H9 (cell line): ENCODE measurements at regions not wholly inside any gene's neighbourhood (a gene's known extent, or its start where the extent isn't known, plus 50 kb on each side); places are given as distances from the start of the nearest gene placed in this dataset.

Experiments used
- DNase-seq: peaks from one replicate; pipeline ENCODE4 v3.0.0-alpha.2; 2017
- H2AFZ ChIP-seq: one replicate; pipeline ENCODE4 v1.6.1; 2013; ENCODE audit warnings: mild to moderate bottlenecking, low read length, control low read depth, moderate library complexity
- H2AK5ac ChIP-seq: 2 replicates; pipeline ENCODE4 v1.6.1; 2013; ENCODE audit warnings: low read length, control low read depth, mixed read lengths; ENCODE audit not compliant: insufficient read length
- H2BK120ac ChIP-seq: one replicate; pipeline ENCODE4 v1.6.1; 2013; ENCODE audit warnings: low read depth, mild to moderate bottlenecking, low read length, control low read depth, inconsistent platforms; ENCODE audit not compliant: poor library complexity, severe bottlenecking
- H2BK12ac ChIP-seq: 2 replicates; pipeline ENCODE4 v1.6.1; 2013; ENCODE audit warnings: low read length, control low read depth, mixed read lengths, low read depth; ENCODE audit not compliant: insufficient read length
- H2BK15ac ChIP-seq: 2 replicates; pipeline ENCODE4 v1.6.1; 2013; ENCODE audit warnings: low read depth, low read length, control low read depth
- H2BK20ac ChIP-seq: one replicate; pipeline ENCODE4 v1.6.1; 2013; ENCODE audit warnings: low read depth, mild to moderate bottlenecking, low read length, control low read depth, inconsistent platforms; ENCODE audit not compliant: poor library complexity, severe bottlenecking
- H2BK5ac ChIP-seq: 2 replicates; pipeline ENCODE4 v1.6.1; 2013; ENCODE audit warnings: low read length, control low read depth, mixed read lengths; ENCODE audit not compliant: insufficient read length
- H3K14ac ChIP-seq: 2 replicates; pipeline ENCODE4 v1.6.1; 2013; ENCODE audit warnings: low read length, control low read depth; ENCODE audit not compliant: insufficient read depth
- H3K18ac ChIP-seq: 2 replicates; pipeline ENCODE4 v1.6.1; 2013; ENCODE audit warnings: low read depth, mild to moderate bottlenecking, mixed read lengths, low read length, control low read depth; ENCODE audit not compliant: insufficient read length
- H3K23ac ChIP-seq: 2 replicates; pipeline ENCODE4 v1.6.1; 2013; ENCODE audit warnings: low read length, control low read depth, mixed read lengths, low read depth; ENCODE audit not compliant: insufficient read length
- H3K23me2 ChIP-seq: 2 replicates; pipeline ENCODE4 v1.6.1; 2013; ENCODE audit warnings: low read depth, mild to moderate bottlenecking, mixed read lengths, low read length, control low read depth; ENCODE audit not compliant: insufficient read length, poor library complexity, severe bottlenecking
- H3K27ac ChIP-seq: 2 replicates; pipeline ENCODE4 v1.5.1; 2013; ENCODE audit warnings: low read length, control low read depth, mixed read lengths, low read depth; ENCODE audit not compliant: insufficient read length
- H3K27me3 ChIP-seq: 2 replicates; pipeline ENCODE4 v1.6.1; 2013; ENCODE audit warnings: low read length, control low read depth, inconsistent platforms; ENCODE audit not compliant: insufficient read depth
- H3K4ac ChIP-seq: 2 replicates; pipeline ENCODE4 v1.6.1; 2013; ENCODE audit warnings: low read depth, mild to moderate bottlenecking, control low read depth, inconsistent platforms, low read length, moderate library complexity
- H3K4me1 ChIP-seq: 2 replicates; pipeline ENCODE4 v1.6.1; 2013; ENCODE audit warnings: low read length, control low read depth, inconsistent platforms; ENCODE audit not compliant: insufficient read depth
- H3K4me2 ChIP-seq: 2 replicates; pipeline ENCODE4 v1.6.1; 2013; ENCODE audit warnings: low read length, control low read depth, mixed read lengths; ENCODE audit not compliant: insufficient read length, insufficient read depth
- H3K56ac ChIP-seq: 2 replicates; pipeline ENCODE4 v1.6.1; 2013; ENCODE audit warnings: low read depth, mild to moderate bottlenecking, mixed read lengths, low read length, control low read depth; ENCODE audit not compliant: insufficient read length
- H3K79me1 ChIP-seq: 2 replicates; pipeline ENCODE4 v1.6.1; 2013; ENCODE audit warnings: low read depth, mild to moderate bottlenecking, moderate library complexity, low read length, control low read depth, inconsistent platforms; ENCODE audit not compliant: insufficient read depth, poor library complexity, severe bottlenecking
- H3K79me2 ChIP-seq: 2 replicates; pipeline ENCODE4 v1.6.1; 2013; ENCODE audit warnings: low read length, control low read depth, inconsistent platforms; ENCODE audit not compliant: insufficient read depth
- H3K9ac ChIP-seq: 2 replicates; pipeline ENCODE4 v1.6.1; 2013; ENCODE audit warnings: low read length, control low read depth, mixed read lengths; ENCODE audit not compliant: insufficient read length; ENCODE audit errors: extremely low read depth
- H3K9me3 ChIP-seq: one replicate; pipeline ENCODE4 v1.6.1; 2013; ENCODE audit warnings: low read depth, low read length, inconsistent platforms; ENCODE audit not compliant: control insufficient read depth
- H3T11ph ChIP-seq: one replicate; pipeline ENCODE4 v1.6.1; 2013; ENCODE audit warnings: mild to moderate bottlenecking, low read length, control low read depth, inconsistent platforms
- H4K20me1 ChIP-seq: one replicate; pipeline ENCODE4 v1.6.1; 2013; ENCODE audit not compliant: control insufficient read depth, insufficient read length, insufficient read depth
- H4K5ac ChIP-seq: 2 replicates; pipeline ENCODE4 v1.6.1; 2013; ENCODE audit warnings: low read depth, mild to moderate bottlenecking, mixed read lengths, low read length, control low read depth; ENCODE audit not compliant: insufficient read length
- H4K8ac ChIP-seq: replicated peaks from 2 replicates; pipeline ENCODE4 v1.6.1; 2013; ENCODE audit warnings: low read length, control low read depth, mixed read lengths, low read depth; ENCODE audit not compliant: insufficient read length
- H4K91ac ChIP-seq: 2 replicates; pipeline ENCODE4 v1.6.1; 2013; ENCODE audit warnings: low read depth, mild to moderate bottlenecking, moderate library complexity, mixed read lengths, low read length, control low read depth; ENCODE audit not compliant: insufficient read length
- H3K27ac Mint-ChIP-seq, 3 experiments: 2 replicates in 2 of 3; 3 replicates in 1 of 3; pipeline ENCODE4 v1.8.0; 2020 to 2021; ENCODE audit warnings: mixed read lengths in 3 of 3, mild to moderate bottlenecking in 1 of 3, moderate library complexity in 1 of 3
- H3K27me3 Mint-ChIP-seq: 2 replicates; pipeline ENCODE4 v1.8.0; 2021; ENCODE audit warnings: low read depth, mild to moderate bottlenecking, moderate library complexity, mixed read lengths
- H3K36me3 Mint-ChIP-seq, 3 experiments: 2 replicates in 2 of 3; 3 replicates in 1 of 3; pipeline ENCODE4 v1.8.0; 2020 to 2021; ENCODE audit warnings: low read depth in 3 of 3, mixed read lengths in 3 of 3; ENCODE audit not compliant: insufficient read depth in 1 of 3
- H3K4me1 Mint-ChIP-seq, 2 experiments: 2 replicates each; pipeline ENCODE4 v1.8.0; 2020; ENCODE audit warnings: mixed read lengths in 2 of 2
- H3K4me3 Mint-ChIP-seq, 2 experiments: 2 replicates in 1 of 2; 3 replicates in 1 of 2; pipeline ENCODE4 v1.8.0; 2020 to 2021; ENCODE audit warnings: mild to moderate bottlenecking in 2 of 2, mixed read lengths in 2 of 2, moderate library complexity in 1 of 2
- H3K9me3 Mint-ChIP-seq, 2 experiments: 2 replicates in 1 of 2; 3 replicates in 1 of 2; pipeline ENCODE4 v1.8.0; 2020; ENCODE audit warnings: mild to moderate bottlenecking in 2 of 2, mixed read lengths in 2 of 2, moderate library complexity in 1 of 2
- CTCF ChIP-seq: fragments of 200-600 bp; sonication (generic); conservative IDR thresholded peaks from 3 replicates; pipeline ENCODE4 v1.8.0; 2021; ENCODE audit warnings: antibody characterized with exemption, mild to moderate bottlenecking
- WGBS: extraction: QIAGEN DNeasy Blood & Tissue Kit; methylation state at CpG from one replicate; pipeline ENCODE4 v1.1.7; 2013; ENCODE audit warnings: missing lambda C conversion rate, low lambda C conversion rate, mixed read lengths; ENCODE audit not compliant: insufficient read length; ENCODE audit errors: extremely low coverage; 5-methylcytosine and 5-hydroxymethylcytosine counted together

DNA sequence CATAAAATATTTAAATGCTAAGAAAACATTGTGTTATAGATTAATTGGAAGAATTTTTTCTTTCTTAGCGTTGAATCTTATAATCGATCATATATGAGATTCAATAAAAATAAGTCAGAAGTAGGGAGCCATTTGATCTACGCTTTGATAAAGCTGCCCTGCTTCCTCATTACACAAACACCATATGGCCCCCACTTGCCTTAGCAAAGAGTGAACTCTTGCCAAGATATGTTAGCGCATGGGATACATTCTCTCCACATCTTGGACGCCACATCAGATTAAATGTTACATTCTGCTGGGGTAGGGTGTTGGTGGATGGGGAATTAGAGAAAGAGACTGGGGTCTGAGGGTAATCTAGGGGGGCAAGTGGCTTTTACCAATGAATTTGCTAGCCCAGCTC lies 207.7 kb upstream of the MID1 start:
- Histone ChIP-seq H3K79me2 (no peaks in the 10 kb centered on the region), H3K56ac (no peak overlapping the region), H3K14ac (no peak overlapping the region), H3K27me3 (no peaks in the 10 kb centered on the region), H3K23me2 (no peaks in the 10 kb centered on the region), H3K4ac (no peak overlapping the region), H3K27ac (no peak overlapping the region), H2BK12ac (no peak overlapping the region), H3K9ac (no peak overlapping the region), H4K20me1 (no peaks in the 10 kb centered on the region), H3K4me2 (no peak overlapping the region), H2AFZ (no peak overlapping the region), H3K18ac (no peak overlapping the region), H3T11ph (no peak overlapping the region), H2BK5ac (no peak overlapping the region), H2BK120ac (no peak overlapping the region), H4K5ac (no peak overlapping the region), H3K4me1 (no peaks in the 10 kb centered on the region; the same call in 1 of the 2 replicates), H4K91ac (no peak overlapping the region), H4K8ac (no peak overlapping the region), H3K9me3 (no peaks in the 10 kb centered on the region), H2AK5ac (no peak overlapping the region), H3K23ac (no peak overlapping the region), H3K79me1 (no peaks in the 10 kb centered on the region), H2BK15ac (no peak overlapping the region), H2BK20ac (no peak overlapping the region)
- peaks cover 0 to 3% (median 0%) of the 10 kb centered on the region in 3 experiments; a peak in 1 of 7 replicates for H3K36me3 Mint-ChIP-seq
- peaks cover 21 to 43% of the 10 kb centered on the region in 2 experiments for H3K9me3 Mint-ChIP-seq
- WGBS, result no CpG with 5 or more reads among the region's 5 CpGs
- H3K27ac Mint-ChIP-seq, result no peak overlapping the region
- no peak for TF ChIP-seq CTCF
- H3K4me1 Mint-ChIP-seq, result peaks cover 0 to 3% of the 10 kb centered on the region in 2 experiments; a peak in 1 of 4 replicates
- no peak for DNase-seq
- H3K27me3 Mint-ChIP-seq, result no peaks in the 10 kb centered on the region
- no peak overlapping the region for H3K4me3 Mint-ChIP-seq
